OCI-LY7 (cell line): ENCODE measurements at regions not wholly inside any gene's neighbourhood (a gene's known extent, or its start where the extent isn't known, plus 50 kb on each side); places are given as distances from the start of the nearest gene placed in this dataset.

Experiments used
- BruUV-seq: library from RNA; stranded (reverse); fragments of 400-500 nt; replicated peaks from 2 replicates; lab custom pipeline; 2021; lab: Mats Ljungman, UMichigan
- CTCF ChIA-PET: fragments of 300-600 bp; sonication (Branson Sonifier 250); formaldehyde crosslinking; loops from one replicate; lab custom pipeline; 2022; ENCODE audit warnings: antibody characterized with exemption; ENCODE audit not compliant: unreplicated experiment; lab: Charles Lee
- POLR2A ChIA-PET: fragments of 300-600 bp; sonication (Branson Sonifier 250); formaldehyde crosslinking; loops from one replicate; lab custom pipeline; 2022; ENCODE audit warnings: antibody characterized with exemption; lab: Charles Lee
- DNase-seq: peaks from one replicate; pipeline ENCODE4 v3.0.0-alpha.2; 2015; ENCODE audit warnings: low spot score
- H2AFZ ChIP-seq: fragments of 200-600 bp; sonication (generic), shearing (Covaris generic); 2 replicates; pipeline ENCODE4 v1.6.1; 2014; ENCODE audit warnings: mild to moderate bottlenecking, antibody characterized with exemption, low read length, moderate library complexity
- H3K27ac ChIP-seq: fragments of 200-600 bp; sonication (generic); 2 replicates; pipeline ENCODE4 v1.5.1; 2014; ENCODE audit warnings: mixed run types, low read depth, mild to moderate bottlenecking, moderate library complexity, low read length, inconsistent platforms; ENCODE audit not compliant: poor library complexity, severe bottlenecking
- H3K36me3 ChIP-seq: fragments of 200-600 bp; sonication (generic); 2 replicates; pipeline ENCODE4 v1.6.1; 2014; ENCODE audit warnings: mild to moderate bottlenecking, antibody characterized with exemption, low read length, moderate library complexity, mixed read lengths; ENCODE audit not compliant: insufficient read depth
- H3K4me1 ChIP-seq: fragments of 200-600 bp; sonication (generic); 2 replicates; pipeline ENCODE4 v1.5.1; 2014; ENCODE audit warnings: mild to moderate bottlenecking, low read length; ENCODE audit not compliant: insufficient read depth, poor library complexity, severe bottlenecking
- H3K4me2 ChIP-seq: fragments of 200-600 bp; sonication (generic); 2 replicates; pipeline ENCODE4 v1.6.1; 2014; ENCODE audit warnings: mild to moderate bottlenecking, low read length
- H3K4me3 ChIP-seq: fragments of 200-600 bp; sonication (generic); 2 replicates; pipeline ENCODE4 v1.5.1; 2014; ENCODE audit warnings: mild to moderate bottlenecking, low read depth, low read length; ENCODE audit not compliant: poor library complexity, severe bottlenecking
- H3K79me2 ChIP-seq: fragments of 200-600 bp; sonication (generic); 2 replicates; pipeline ENCODE4 v1.6.1; 2016; ENCODE audit warnings: low read depth, mild to moderate bottlenecking, low read length, moderate library complexity, mixed read lengths; ENCODE audit not compliant: insufficient read depth
- H3K9me2 ChIP-seq: fragments of 200-600 bp; sonication (generic); 2 replicates; pipeline ENCODE4 v1.6.1; 2016; ENCODE audit warnings: mild to moderate bottlenecking, low read length, mixed read lengths; ENCODE audit not compliant: insufficient read depth
- H3K9me3 ChIP-seq: fragments of 200-600 bp; sonication (generic); 2 replicates; pipeline ENCODE4 v1.6.1; 2014; ENCODE audit warnings: mild to moderate bottlenecking, mixed run types, low read length, mixed read lengths
- H4K20me1 ChIP-seq: fragments of 200-600 bp; sonication (generic); 2 replicates; pipeline ENCODE4 v1.6.1; 2014; ENCODE audit warnings: mild to moderate bottlenecking, antibody characterized with exemption, low read length, moderate library complexity, mixed read lengths; ENCODE audit not compliant: insufficient read depth
- EZH2phosphoT487 ChIP-seq: fragments of 200-600 bp; sonication (generic); IDR thresholded peaks from 2 replicates; pipeline ENCODE4 v1.6.1; 2018; ENCODE audit warnings: low read depth, borderline replicate concordance, mild to moderate bottlenecking, mixed run types, antibody characterized with exemption, low read length, moderate library complexity, mixed read lengths
- intact Hi-C: fragments of 100-400 bp; cut with micrococcal nuclease; formaldehyde crosslinking; loops from one replicate; pipeline ENCODE4 v1.10.0; 2022; ENCODE audit not compliant: unreplicated experiment
- TF ChIP-seq, protein P1 (sequence below): fragments of 200-600 bp; sonication (generic); conservative IDR thresholded peaks from 2 replicates; pipeline ENCODE4 v1.5.1; 2014; ENCODE audit warnings: mild to moderate bottlenecking, antibody characterized with exemption, low read length, moderate library complexity, mixed read lengths

DNA sequence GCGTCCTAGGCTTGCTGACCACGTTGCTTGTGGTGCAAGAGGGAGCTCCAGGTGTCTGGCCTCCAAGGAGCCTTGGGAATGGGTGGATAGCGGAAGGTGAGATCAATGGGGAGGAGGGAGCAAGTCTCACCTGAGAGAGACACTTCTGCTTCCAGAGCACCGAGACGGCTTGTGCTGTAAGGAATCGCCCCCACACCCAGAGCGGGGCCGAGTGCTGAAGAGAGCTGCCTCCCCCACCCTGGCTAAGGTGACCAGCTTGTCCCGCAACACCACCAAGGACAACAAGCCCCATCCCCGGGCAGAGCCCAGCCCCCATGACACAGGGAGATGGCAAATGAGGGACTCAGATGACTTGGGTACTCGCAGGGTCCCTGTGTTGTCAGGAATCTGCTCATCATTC, 485.6 kb downstream of the NPHP4 start:
- no peaks in the 10 kb centered on the region for H3K9me3 ChIP-seq
- CTCF ChIA-PET, result no interaction called here
- no peaks in the 10 kb centered on the region for H4K20me1 ChIP-seq
- no TSS peak for BruUV-seq
- no peaks in the 10 kb centered on the region for H3K79me2 ChIP-seq
- H2AFZ ChIP-seq, result no peak overlapping the region
- POLR2A ChIA-PET, result no interaction called here
- H3K4me3 ChIP-seq, result no peak overlapping the region
- H3K4me2 ChIP-seq, result no peak overlapping the region
- no peaks in the 10 kb centered on the region for H3K36me3 ChIP-seq
- TF ChIP-seq EZH2phosphoT487, result no peak
- TF ChIP-seq, protein P1, sequence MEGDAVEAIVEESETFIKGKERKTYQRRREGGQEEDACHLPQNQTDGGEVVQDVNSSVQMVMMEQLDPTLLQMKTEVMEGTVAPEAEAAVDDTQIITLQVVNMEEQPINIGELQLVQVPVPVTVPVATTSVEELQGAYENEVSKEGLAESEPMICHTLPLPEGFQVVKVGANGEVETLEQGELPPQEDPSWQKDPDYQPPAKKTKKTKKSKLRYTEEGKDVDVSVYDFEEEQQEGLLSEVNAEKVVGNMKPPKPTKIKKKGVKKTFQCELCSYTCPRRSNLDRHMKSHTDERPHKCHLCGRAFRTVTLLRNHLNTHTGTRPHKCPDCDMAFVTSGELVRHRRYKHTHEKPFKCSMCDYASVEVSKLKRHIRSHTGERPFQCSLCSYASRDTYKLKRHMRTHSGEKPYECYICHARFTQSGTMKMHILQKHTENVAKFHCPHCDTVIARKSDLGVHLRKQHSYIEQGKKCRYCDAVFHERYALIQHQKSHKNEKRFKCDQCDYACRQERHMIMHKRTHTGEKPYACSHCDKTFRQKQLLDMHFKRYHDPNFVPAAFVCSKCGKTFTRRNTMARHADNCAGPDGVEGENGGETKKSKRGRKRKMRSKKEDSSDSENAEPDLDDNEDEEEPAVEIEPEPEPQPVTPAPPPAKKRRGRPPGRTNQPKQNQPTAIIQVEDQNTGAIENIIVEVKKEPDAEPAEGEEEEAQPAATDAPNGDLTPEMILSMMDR, result no peak
- H3K27ac ChIP-seq, result no peak overlapping the region
- no peaks in the 10 kb centered on the region for H3K4me1 ChIP-seq
- H3K9me2 ChIP-seq, result no peaks in the 10 kb centered on the region
- intact Hi-C loops, result no loop called here
- no peak for DNase-seq

DNA sequence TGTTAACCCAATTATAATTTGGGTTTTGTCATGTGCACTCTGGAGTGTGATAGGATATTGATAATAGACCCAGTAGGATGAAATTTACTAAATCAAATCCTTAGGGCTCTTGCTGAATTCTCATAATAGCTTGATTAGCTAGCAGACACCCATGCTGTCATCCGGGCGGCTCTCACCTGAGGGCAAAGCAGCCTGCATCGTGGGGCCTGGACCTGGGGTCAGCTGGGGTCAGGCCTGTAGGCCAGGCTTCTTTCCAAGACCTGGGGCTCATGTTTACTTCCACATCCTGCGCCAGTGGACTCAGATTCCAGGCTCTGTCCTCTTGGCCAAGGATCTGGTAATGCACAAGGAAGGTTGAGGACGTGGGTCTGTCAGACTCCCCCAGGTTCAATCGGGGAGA, 486.3 kb downstream of the NPHP4 start:
- Histone ChIP-seq H3K27ac (no peak overlapping the region), H3K79me2 (no peaks in the 10 kb centered on the region), H3K9me2 (no peaks in the 10 kb centered on the region), H2AFZ (no peak overlapping the region), H3K9me3 (no peaks in the 10 kb centered on the region), H3K4me2 (no peak overlapping the region), H3K4me1 (no peaks in the 10 kb centered on the region), H4K20me1 (no peaks in the 10 kb centered on the region), H3K4me3 (no peak overlapping the region), H3K36me3 (no peaks in the 10 kb centered on the region)
- intact Hi-C loops, result no loop called here
- no peak for TF ChIP-seq EZH2phosphoT487
- TF ChIP-seq, protein P1, result no peak
- ChIA-PET POLR2A (no interaction called here), CTCF (no interaction called here)
- no TSS peak for BruUV-seq
- DNase-seq, result no peak

- no TSS peak for BruUV-seq
- POLR2A ChIA-PET, result no interaction called here
- TF ChIP-seq EZH2phosphoT487, result no peak
- TF ChIP-seq, protein P1, result no peak
- H3K4me1 ChIP-seq, result no peaks in the 10 kb centered on the region
- H2AFZ ChIP-seq, result no peak overlapping the region
- no peaks in the 10 kb centered on the region for H3K36me3 ChIP-seq
- H4K20me1 ChIP-seq, result no peaks in the 10 kb centered on the region
- H3K9me3 ChIP-seq, result no peaks in the 10 kb centered on the region
- H3K4me2 ChIP-seq, result no peak overlapping the region
- CTCF ChIA-PET, result no interaction called here
- no peak for DNase-seq
- H3K27ac ChIP-seq, result no peak overlapping the region
- no peak overlapping the region for H3K4me3 ChIP-seq
- H3K79me2 ChIP-seq, result no peaks in the 10 kb centered on the region
- no peaks in the 10 kb centered on the region for H3K9me2 ChIP-seq
- intact Hi-C loops, result no loop called here
Measured at GRCh38 chr1:5504364-5504740, 487.9 kb downstream of the NPHP4 start.
